Type B pancreatic cell (in vitro differentiated cells): ENCODE measurements at regions not wholly inside any gene's neighbourhood (a gene's known extent, or its start where the extent isn't known, plus 50 kb on each side); places are given as distances from the start of the nearest gene placed in this dataset.

Experiments
- DNase-seq: peaks from one replicate; pipeline ENCODE4 v3.0.0; 2021; ENCODE audit warnings: mixed read lengths; ENCODE audit not compliant: unreplicated experiment; ENCODE audit errors: extremely low spot score
- H3K27ac Mint-ChIP-seq: 2 replicates; pipeline ENCODE4 v1.8.0; 2021; ENCODE audit warnings: mild to moderate bottlenecking, mixed read lengths
- H3K27me3 Mint-ChIP-seq: 2 replicates; pipeline ENCODE4 v1.8.0; 2021; ENCODE audit warnings: mixed read lengths
- H3K36me3 Mint-ChIP-seq: 2 replicates; pipeline ENCODE4 v1.8.0; 2021; ENCODE audit warnings: mixed read lengths
- H3K4me1 Mint-ChIP-seq: one replicate; pipeline ENCODE4 v1.8.0; 2021; ENCODE audit warnings: mixed read lengths; ENCODE audit not compliant: unreplicated experiment
- H3K4me3 Mint-ChIP-seq: 2 replicates; pipeline ENCODE4 v1.8.0; 2021; ENCODE audit warnings: mild to moderate bottlenecking, mixed read lengths
- H3K9me3 Mint-ChIP-seq: 2 replicates; pipeline ENCODE4 v1.8.0; 2021; ENCODE audit warnings: mixed read lengths
- TF ChIP-seq, protein P1 (sequence below): fragments of 200-600 bp; sonication (generic); conservative IDR thresholded peaks from 2 replicates; pipeline ENCODE4 v1.5.0; 2021; ENCODE audit warnings: antibody characterized with exemption, mild to moderate bottlenecking

DNA sequence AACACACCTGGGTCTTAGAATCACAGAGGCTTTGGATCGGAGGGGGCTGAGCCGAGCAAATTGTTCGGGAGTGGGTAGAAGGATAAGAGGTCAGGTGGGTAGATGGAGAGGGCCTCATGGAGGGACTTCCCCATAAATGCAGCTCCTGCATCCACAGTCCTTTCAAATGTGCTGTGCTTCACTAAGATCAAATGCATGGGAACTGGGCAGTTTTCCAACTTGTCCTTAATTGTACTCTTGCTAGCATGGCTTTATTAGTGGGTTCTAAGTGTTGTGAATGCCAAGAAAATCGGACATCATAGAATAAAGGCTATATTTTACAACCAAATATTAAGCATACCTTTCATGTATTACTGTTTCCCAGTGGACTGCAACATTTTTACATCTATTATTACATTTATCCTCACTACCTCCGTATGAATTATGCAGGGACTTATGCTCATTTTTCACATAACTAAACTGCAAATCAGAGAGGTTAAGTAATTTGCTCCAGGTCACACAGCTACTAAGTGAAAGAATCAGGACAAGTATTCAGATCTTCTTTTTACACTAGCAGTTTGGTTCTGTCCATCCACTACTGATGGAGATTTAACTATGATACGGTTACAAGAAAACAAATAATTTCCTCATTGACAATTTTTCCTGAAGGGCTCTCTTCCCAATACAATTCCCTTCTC lies 174.5 kb upstream of the RUNX1 start:
- Mint-ChIP-seq H3K27me3 (no peaks in the 10 kb centered on the region), H3K4me3 (no peak overlapping the region), H3K9me3 (no peaks in the 10 kb centered on the region), H3K4me1 (peaks cover 9% of the 10 kb centered on the region), H3K27ac (no peak overlapping the region), H3K36me3 (no peaks in the 10 kb centered on the region)
- TF ChIP-seq, protein P1, sequence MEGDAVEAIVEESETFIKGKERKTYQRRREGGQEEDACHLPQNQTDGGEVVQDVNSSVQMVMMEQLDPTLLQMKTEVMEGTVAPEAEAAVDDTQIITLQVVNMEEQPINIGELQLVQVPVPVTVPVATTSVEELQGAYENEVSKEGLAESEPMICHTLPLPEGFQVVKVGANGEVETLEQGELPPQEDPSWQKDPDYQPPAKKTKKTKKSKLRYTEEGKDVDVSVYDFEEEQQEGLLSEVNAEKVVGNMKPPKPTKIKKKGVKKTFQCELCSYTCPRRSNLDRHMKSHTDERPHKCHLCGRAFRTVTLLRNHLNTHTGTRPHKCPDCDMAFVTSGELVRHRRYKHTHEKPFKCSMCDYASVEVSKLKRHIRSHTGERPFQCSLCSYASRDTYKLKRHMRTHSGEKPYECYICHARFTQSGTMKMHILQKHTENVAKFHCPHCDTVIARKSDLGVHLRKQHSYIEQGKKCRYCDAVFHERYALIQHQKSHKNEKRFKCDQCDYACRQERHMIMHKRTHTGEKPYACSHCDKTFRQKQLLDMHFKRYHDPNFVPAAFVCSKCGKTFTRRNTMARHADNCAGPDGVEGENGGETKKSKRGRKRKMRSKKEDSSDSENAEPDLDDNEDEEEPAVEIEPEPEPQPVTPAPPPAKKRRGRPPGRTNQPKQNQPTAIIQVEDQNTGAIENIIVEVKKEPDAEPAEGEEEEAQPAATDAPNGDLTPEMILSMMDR: no peak
- DNase-seq: no peak

DNA sequence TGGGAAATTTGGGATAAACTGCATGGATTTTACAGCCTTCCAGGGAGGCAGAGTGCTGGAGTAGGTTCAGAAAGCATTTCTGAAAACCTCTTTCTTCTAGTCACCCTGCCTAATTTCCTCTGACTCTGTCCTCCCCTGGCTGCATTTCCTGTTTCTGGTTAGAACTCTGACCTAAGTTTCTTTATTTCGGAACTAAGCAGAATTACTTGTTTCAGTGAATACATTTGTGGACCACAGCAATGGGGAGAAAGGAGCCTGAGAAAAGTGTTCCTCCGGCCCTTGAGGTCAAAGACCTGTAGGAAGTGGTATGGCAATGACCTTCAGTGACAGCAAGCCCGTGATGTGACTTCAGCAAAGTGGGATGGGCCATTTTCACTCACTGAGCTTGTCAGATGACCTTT lies 173.4 kb upstream of the RUNX1 start:
- TF ChIP-seq, protein P1: no peak
- no peak for DNase-seq
- Mint-ChIP-seq H3K27ac (no peak overlapping the region), H3K27me3 (no peaks in the 10 kb centered on the region), H3K4me1 (peaks cover 9% of the 10 kb centered on the region), H3K4me3 (no peak overlapping the region), H3K36me3 (no peaks in the 10 kb centered on the region), H3K9me3 (no peaks in the 10 kb centered on the region)

DNA sequence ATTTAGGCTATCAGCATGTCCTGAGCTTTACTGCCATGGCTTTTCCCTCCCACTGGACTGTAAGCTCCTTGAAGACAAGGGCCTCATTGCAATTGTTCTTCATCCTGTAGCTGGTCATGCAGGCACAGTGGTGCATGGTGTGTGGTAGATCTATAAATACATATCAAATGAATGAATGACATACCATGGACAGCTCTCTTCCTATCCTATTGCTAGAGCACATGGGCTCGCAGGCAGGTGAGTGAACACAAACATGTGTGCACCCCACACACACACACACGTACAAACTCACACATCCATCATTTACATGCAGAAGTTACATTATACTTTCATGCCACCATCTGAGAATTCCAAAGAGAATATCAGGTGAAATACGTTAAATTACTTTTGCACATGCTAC lies 172.9 kb upstream of the RUNX1 start:
- peaks cover 9% of the 10 kb centered on the region for H3K4me1 Mint-ChIP-seq
- H3K9me3 Mint-ChIP-seq: no peaks in the 10 kb centered on the region
- H3K36me3 Mint-ChIP-seq: no peaks in the 10 kb centered on the region
- TF ChIP-seq, protein P1: no peak
- H3K27ac Mint-ChIP-seq: no peak overlapping the region
- H3K4me3 Mint-ChIP-seq: no peak overlapping the region
- DNase-seq: no peak
- H3K27me3 Mint-ChIP-seq: no peaks in the 10 kb centered on the region

DNA sequence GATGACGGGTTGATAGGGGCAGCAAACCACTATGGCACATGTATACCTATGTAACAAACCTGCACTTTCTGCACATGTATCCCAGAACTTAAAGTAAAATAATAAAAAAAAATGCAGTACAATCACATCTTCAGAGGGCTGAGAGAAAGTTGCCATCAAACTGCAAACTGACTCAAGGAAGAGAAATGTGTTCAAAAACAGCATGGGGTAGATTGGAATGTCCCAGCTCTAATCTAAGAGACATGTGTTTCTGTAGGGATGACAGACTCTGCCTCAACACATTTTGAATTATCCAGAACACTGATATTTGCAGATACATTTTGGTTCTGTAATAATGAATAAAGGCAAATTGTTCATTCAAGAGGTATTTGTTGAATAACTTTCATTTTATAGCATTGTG lies 171.2 kb upstream of the RUNX1 start:
- peaks cover 5% of the 10 kb centered on the region for H3K4me1 Mint-ChIP-seq
- H3K4me3 Mint-ChIP-seq: no peak overlapping the region
- DNase-seq: no peak
- no peak overlapping the region for H3K27ac Mint-ChIP-seq
- no peaks in the 10 kb centered on the region for H3K27me3 Mint-ChIP-seq
- TF ChIP-seq, protein P1: no peak
- no peaks in the 10 kb centered on the region for H3K36me3 Mint-ChIP-seq
- no peaks in the 10 kb centered on the region for H3K9me3 Mint-ChIP-seq

DNA sequence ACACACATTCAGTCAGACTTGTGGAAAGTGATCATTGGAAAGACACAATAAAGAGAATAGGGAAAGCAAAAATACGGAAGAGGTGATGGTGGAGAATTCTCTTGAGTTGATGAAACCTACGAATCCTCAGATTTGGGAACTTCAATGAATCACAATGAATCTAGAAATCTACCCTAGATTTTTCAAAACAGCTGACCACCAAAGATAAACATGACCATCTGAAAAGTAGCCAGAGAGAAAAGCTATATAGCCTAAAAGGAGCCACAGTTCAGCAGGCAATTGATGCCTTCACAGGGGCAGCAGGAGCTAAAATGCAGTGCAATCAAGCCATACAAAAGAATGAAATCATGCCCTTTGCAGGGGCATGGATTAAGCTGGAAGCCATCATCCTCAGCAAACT lies 170.6 kb upstream of the RUNX1 start:
- Mint-ChIP-seq H3K27ac (no peak overlapping the region), H3K4me1 (peaks cover 5% of the 10 kb centered on the region), H3K36me3 (no peaks in the 10 kb centered on the region), H3K27me3 (no peaks in the 10 kb centered on the region), H3K9me3 (no peaks in the 10 kb centered on the region), H3K4me3 (no peak overlapping the region)
- TF ChIP-seq, protein P1: no peak
- no peak for DNase-seq

DNA sequence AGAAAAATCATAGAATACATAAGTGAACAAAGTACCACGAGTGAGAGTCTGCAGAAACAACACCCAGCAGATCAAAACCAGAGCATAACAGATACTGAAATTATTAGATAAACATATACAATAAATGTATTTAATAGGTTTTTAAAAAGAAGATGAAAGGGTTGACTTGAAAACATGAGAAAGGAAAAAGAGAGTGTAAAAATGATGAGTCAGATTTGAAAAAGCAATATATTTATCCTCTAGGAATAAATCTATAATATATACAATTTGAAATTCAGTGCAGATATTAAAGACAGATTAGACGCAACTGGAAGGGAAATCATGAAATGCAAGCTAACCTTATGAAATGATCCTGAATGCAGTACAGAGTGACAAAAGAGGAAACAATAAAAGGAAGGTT lies 170.2 kb upstream of the RUNX1 start:
- Mint-ChIP-seq H3K9me3 (no peaks in the 10 kb centered on the region), H3K36me3 (no peaks in the 10 kb centered on the region), H3K4me3 (no peak overlapping the region), H3K27ac (no peak overlapping the region), H3K27me3 (no peaks in the 10 kb centered on the region), H3K4me1 (peaks cover 5% of the 10 kb centered on the region)
- TF ChIP-seq, protein P1: no peak
- DNase-seq: no peak
